HepG2 (cell line): ENCODE measurements at regions not wholly inside any gene's neighbourhood (a gene's known extent, or its start where the extent isn't known, plus 50 kb on each side); places are given as distances from the start of the nearest gene placed in this dataset.
"Not testable (repeated sequence)": the region's sequence is repeated elsewhere in the genome, so short reads cannot be mapped to it uniquely, and the experiment has no call there.

Source experiments
- POLR2AphosphoS2 ChIP-seq: IDR thresholded peaks from 2 replicates; pipeline ENCODE4 v1.6.1; 2011; ENCODE audit warnings: low read depth, low read length, improper control_type of control experiment
- SMAD1 ChIP-seq: sonication (generic); formaldehyde crosslinking; IDR thresholded peaks from 2 replicates; pipeline ENCODE4 v1.4.0; 2020; ENCODE audit warnings: missing genetic modification reagents, low read depth, mild to moderate bottlenecking, borderline replicate concordance
- ZNF569 ChIP-seq: sonication (generic); formaldehyde crosslinking; IDR thresholded peaks from 2 replicates; pipeline ENCODE4 v1.5.0; 2020; ENCODE audit warnings: mild to moderate bottlenecking, missing genetic modification reagents, moderate library complexity, borderline replicate concordance
- ZNF678 ChIP-seq: sonication (generic); formaldehyde crosslinking; IDR thresholded peaks from 2 replicates; pipeline ENCODE4 v1.4.0; 2020; ENCODE audit warnings: mild to moderate bottlenecking, missing genetic modification reagents
- ZNF709 ChIP-seq: sonication (generic); formaldehyde crosslinking; IDR thresholded peaks from 2 replicates; pipeline ENCODE4 v1.5.0; 2020; ENCODE audit warnings: mild to moderate bottlenecking, missing genetic modification reagents
- TF ChIP-seq, protein P1 (sequence below), 2 experiments: IDR thresholded peaks; 2 replicates each; pipeline ENCODE4 v1.6.1; 2011 to 2012; ENCODE audit warnings: low read length in 2 of 2, borderline replicate concordance in 1 of 2, low read depth in 1 of 2, mild to moderate bottlenecking in 1 of 2, moderate library complexity in 1 of 2
- TF ChIP-seq, protein P2 (sequence below): sonication (generic); formaldehyde crosslinking; IDR thresholded peaks from 2 replicates; pipeline ENCODE4 v1.5.0; 2020; ENCODE audit warnings: mild to moderate bottlenecking, missing genetic modification reagents, moderate library complexity
- TF ChIP-seq, protein P3 (sequence below): sonication (generic); formaldehyde crosslinking; IDR thresholded peaks from 2 replicates; pipeline ENCODE4 v1.4.0; 2020; ENCODE audit warnings: missing genetic modification reagents, borderline replicate concordance

DNA sequence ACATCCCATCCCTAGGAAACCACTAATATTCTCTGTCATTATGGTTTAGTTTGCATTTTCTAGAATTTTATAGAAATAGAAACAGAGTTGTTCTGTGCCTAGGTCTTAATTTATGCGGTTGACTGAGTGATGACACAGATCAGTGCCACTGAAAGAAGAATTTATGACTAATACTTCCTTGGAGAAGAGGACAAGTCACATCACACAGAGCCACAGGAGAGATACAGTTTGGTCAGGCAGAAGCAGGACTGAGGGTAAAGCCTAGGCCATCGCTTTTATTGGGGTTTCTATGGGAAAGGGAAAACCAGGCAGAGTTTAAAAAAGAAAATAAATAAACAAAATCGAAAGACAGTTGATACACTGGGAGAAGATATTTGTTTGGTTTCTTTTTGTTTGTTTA is 99.3 kb downstream of the PRR15 start:
- TF ChIP-seq ZNF569; SMAD1 (CRISPR knock-in tag); POLR2AphosphoS2; ZNF678 (CRISPR knock-in tag); ZNF709 (CRISPR knock-in tag): not testable (repeated sequence)
- TF ChIP-seq, protein P1, sequence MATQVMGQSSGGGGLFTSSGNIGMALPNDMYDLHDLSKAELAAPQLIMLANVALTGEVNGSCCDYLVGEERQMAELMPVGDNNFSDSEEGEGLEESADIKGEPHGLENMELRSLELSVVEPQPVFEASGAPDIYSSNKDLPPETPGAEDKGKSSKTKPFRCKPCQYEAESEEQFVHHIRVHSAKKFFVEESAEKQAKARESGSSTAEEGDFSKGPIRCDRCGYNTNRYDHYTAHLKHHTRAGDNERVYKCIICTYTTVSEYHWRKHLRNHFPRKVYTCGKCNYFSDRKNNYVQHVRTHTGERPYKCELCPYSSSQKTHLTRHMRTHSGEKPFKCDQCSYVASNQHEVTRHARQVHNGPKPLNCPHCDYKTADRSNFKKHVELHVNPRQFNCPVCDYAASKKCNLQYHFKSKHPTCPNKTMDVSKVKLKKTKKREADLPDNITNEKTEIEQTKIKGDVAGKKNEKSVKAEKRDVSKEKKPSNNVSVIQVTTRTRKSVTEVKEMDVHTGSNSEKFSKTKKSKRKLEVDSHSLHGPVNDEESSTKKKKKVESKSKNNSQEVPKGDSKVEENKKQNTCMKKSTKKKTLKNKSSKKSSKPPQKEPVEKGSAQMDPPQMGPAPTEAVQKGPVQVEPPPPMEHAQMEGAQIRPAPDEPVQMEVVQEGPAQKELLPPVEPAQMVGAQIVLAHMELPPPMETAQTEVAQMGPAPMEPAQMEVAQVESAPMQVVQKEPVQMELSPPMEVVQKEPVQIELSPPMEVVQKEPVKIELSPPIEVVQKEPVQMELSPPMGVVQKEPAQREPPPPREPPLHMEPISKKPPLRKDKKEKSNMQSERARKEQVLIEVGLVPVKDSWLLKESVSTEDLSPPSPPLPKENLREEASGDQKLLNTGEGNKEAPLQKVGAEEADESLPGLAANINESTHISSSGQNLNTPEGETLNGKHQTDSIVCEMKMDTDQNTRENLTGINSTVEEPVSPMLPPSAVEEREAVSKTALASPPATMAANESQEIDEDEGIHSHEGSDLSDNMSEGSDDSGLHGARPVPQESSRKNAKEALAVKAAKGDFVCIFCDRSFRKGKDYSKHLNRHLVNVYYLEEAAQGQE (IDR thresholded peaks at IDR 0.05; ENCODE audit: borderline replicate concordance in 1 of 2, low read depth in 1 of 2, low read length in 2 of 2) = not testable (repeated sequence)
- TF ChIP-seq, protein P2, sequence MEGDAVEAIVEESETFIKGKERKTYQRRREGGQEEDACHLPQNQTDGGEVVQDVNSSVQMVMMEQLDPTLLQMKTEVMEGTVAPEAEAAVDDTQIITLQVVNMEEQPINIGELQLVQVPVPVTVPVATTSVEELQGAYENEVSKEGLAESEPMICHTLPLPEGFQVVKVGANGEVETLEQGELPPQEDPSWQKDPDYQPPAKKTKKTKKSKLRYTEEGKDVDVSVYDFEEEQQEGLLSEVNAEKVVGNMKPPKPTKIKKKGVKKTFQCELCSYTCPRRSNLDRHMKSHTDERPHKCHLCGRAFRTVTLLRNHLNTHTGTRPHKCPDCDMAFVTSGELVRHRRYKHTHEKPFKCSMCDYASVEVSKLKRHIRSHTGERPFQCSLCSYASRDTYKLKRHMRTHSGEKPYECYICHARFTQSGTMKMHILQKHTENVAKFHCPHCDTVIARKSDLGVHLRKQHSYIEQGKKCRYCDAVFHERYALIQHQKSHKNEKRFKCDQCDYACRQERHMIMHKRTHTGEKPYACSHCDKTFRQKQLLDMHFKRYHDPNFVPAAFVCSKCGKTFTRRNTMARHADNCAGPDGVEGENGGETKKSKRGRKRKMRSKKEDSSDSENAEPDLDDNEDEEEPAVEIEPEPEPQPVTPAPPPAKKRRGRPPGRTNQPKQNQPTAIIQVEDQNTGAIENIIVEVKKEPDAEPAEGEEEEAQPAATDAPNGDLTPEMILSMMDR (CRISPR knock-in tag) = not testable (repeated sequence)
- TF ChIP-seq, protein P3, sequence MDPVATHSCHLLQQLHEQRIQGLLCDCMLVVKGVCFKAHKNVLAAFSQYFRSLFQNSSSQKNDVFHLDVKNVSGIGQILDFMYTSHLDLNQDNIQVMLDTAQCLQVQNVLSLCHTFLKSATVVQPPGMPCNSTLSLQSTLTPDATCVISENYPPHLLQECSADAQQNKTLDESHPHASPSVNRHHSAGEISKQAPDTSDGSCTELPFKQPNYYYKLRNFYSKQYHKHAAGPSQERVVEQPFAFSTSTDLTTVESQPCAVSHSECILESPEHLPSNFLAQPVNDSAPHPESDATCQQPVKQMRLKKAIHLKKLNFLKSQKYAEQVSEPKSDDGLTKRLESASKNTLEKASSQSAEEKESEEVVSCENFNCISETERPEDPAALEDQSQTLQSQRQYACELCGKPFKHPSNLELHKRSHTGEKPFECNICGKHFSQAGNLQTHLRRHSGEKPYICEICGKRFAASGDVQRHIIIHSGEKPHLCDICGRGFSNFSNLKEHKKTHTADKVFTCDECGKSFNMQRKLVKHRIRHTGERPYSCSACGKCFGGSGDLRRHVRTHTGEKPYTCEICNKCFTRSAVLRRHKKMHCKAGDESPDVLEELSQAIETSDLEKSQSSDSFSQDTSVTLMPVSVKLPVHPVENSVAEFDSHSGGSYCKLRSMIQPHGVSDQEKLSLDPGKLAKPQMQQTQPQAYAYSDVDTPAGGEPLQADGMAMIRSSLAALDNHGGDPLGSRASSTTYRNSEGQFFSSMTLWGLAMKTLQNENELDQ (CRISPR knock-in tag) = not testable (repeated sequence)
